GM18861 (cell line): ENCODE measurements at regions not wholly inside any gene's neighbourhood (a gene's known extent, or its start where the extent isn't known, plus 50 kb on each side); places are given as distances from the start of the nearest gene placed in this dataset.

Experiments used
- ATAC-seq: cut with Tn5 transposase; IDR thresholded peaks from one replicate; pipeline ENCODE4 v1.9.1; 2021; ENCODE audit not compliant: unreplicated experiment

GRCh38 chr3:130839813-130840212, 54.1 kb upstream of the ATP2C1 start:
- peak; percentile 55 for ATAC-seq

- no peak for ATAC-seq
Observed at GRCh38 chr3:130841357-130841756, 52.5 kb upstream of the ATP2C1 start.

- no peak for ATAC-seq
Observed at GRCh38 chr3:130843441-130843840, 50.4 kb upstream of the ATP2C1 start.
